Pulmonary artery endothelial cell (primary cell): ENCODE measurements at regions not wholly inside any gene's neighbourhood (a gene's known extent, or its start where the extent isn't known, plus 50 kb on each side); places are given as distances from the start of the nearest gene placed in this dataset.

Source experiments
- DNase-seq: peaks from one replicate; pipeline ENCODE4 v3.0.0-alpha.2; 2011; ENCODE audit warnings: low read depth, low spot score

- DNase-seq, result no peak
Measured at GRCh38 chr18:56319953-56320352, 318.4 kb downstream of the TXNL1 start.

GRCh38 chr18:56316727-56317126, 321.7 kb downstream of the TXNL1 start:
- no peak for DNase-seq

- no peak for DNase-seq
Measured at GRCh38 chr18:56315363-56315762, 323.0 kb downstream of the TXNL1 start.

DNA sequence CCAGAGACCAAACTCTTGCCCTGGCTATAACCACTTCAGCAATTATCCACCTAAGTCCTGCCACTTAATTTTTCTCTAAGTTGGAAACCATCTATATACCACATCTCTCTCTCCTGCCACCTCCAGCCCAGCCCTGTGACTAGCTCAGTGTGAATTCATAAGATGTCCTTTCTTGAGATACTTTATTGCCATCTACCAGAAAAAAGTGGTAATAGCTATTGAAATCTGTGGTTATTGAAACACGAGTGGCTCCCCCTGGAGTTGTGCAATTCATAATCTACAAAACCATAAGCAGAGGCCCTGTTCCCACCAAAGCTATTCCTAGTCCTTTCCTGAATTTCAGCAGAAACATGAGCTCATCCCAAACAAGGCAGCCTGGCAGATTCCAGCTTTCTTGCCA, 324.0 kb downstream of the TXNL1 start:
- DNase-seq, result no peak

DNA sequence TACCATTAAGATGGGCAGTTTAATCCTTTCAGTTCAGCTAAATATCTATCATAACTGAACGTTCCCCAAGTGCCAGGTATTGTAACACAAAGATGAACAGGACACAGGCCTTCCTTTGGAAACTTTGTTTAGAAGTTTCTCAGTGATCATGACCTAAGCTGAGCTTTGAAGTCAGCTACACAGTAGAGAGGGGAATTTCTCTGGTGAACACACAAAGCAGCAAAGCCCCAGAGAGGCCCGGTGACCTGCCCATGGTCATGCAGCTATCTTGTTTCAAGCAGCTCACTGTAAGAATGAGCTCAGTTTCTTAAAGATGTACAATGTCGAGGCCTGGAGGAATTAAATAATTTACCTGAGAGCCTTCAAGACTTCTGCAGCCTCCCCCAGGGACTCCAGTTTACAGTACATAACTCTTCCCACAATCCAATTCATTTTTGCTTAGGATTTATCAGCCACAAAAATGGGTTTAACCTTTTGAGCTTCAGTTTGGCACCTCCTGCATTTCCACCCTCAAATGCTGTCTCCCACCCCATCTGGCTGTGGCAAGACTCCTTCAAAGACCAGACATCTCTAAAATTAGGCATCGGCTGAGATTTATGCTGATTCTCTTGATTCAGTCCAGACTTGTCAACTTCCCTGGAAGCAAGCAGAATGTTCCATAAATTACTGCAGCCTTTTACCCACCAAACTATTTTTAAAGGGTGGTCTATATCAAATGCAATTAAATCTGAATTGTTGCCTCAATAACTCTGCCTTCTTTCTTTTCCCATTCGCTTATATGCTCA, 325.6 kb downstream of the TXNL1 start:
- DNase-seq, result no peak

GRCh38 chr18:56309104-56309503, 329.3 kb downstream of the TXNL1 start:
- DNase-seq, result no peak

GRCh38 chr18:56307354-56308170, 330.8 kb downstream of the TXNL1 start:
- no peak for DNase-seq

GRCh38 chr18:56306797-56307196, 331.6 kb downstream of the TXNL1 start:
- no peak for DNase-seq

- DNase-seq, result no peak
Measured at GRCh38 chr18:56305583-56305982, 332.8 kb downstream of the TXNL1 start.

DNA sequence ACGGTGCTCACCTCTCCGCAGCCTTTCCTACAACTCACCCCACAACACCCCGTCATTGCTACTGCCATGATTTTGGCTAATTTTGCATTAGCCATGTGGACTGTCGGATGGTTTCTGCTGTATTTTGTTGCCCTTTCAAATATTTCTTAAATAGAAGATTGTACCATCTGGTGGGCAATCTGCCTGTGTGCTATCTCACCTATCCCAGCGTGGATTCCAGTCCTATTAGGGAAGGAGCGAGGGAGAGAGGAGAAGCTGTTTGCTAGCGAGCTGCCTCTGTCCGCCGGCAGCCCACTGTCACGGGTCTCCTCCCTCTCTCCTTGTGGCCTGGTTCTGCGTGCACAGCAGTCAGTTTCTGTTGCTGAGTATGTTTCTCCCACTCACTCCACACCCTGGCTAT, 336.2 kb downstream of the TXNL1 start:
- DNase-seq, result no peak

DNA sequence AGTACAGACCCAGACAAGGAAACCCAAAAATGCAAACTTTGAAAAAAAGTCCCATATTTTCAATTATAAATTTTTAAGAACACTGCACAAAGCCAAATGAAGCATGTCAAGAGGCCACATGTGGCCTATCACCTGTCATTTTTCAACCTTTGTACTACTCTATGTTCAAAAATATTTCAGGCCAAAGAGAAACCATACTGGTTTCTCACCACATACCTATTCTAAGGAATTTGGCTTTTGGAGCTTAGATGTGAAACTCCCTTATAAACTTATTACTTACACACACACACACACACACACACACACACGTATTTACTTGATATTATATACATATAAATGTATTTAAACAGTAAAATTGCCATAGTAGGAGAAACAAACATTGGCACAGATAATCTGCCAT, 338.7 kb downstream of the TXNL1 start:
- DNase-seq, result no peak

- DNase-seq, result peak; percentile 27
Measured at GRCh38 chr18:56298935-56299334, 339.5 kb downstream of the TXNL1 start.

- no peak for DNase-seq
Measured at GRCh38 chr18:56296381-56296780, 342.0 kb downstream of the TXNL1 start.

DNA sequence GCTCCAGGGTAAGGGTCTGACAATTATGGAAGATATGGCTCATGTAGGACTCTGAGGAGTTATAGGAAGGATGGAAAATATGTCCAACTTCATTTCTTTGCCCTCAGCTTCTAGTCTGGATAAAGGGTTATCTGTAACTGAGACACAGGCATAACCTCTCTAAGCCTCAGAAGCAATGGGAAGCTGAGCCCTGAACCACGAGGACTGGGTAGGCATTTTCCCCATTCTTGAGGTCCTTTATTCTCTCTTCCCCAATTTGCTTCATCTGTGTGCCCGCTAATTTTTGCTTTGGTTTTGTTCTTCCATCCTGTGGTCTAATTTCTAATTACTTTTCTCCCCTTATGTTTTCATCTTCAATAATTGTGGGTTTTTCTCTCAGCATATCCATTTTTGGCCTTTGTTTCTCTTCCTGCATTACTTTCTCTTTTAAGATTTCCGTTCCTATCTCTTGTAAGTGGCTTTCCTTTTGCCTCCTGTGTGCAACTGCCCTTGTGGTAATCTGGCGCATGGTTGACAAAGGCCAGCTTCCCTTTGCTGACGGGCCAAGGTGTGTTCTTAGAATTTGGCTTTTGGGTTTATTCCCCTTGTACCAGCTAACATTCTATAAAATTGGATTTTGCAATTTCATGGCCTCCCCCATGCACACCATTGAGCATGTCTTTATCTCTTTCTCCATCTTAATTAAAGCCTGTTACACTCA, 343.8 kb downstream of the TXNL1 start:
- DNase-seq, result no peak

DNA sequence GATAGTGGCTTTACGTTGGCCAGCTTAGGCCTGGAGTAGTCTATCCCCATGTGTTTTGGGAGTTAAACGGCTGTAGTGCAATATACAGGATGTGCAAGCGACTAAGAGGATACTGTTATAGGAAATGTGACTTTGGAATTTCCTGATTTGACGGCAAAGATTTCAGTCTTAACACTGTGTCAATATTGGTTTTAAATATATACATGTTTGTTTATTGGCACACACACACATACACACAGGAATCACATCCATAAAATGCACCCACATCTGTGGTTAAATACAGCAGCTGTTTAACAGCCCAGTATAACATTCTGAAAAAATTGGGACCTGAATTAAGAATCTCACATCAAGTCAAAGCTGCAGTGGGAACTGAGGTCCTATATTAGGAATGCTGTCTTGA, 347.1 kb downstream of the TXNL1 start:
- no peak for DNase-seq

DNA sequence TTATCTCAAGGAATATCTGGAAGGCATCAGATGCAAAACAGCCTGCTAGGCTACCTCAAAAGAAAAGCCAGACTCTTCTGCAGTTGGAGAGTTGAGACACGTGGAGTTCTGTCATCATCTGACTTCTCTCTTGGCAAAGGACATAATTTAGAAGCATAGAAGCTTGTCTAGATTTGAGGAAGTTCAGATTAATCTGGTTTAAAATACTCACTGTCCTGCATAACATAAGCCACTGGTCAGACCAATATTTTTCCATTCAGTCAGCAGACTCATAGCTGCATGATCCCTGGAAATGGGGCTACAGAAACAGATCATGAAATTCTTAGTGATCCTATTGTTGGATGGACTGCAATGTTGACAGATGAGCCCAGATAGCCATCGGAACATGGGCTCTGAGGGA, 349.0 kb downstream of the TXNL1 start:
- DNase-seq, result no peak

- no peak for DNase-seq
Measured at GRCh38 chr18:56286775-56287325, 351.5 kb downstream of the TXNL1 start.

DNA sequence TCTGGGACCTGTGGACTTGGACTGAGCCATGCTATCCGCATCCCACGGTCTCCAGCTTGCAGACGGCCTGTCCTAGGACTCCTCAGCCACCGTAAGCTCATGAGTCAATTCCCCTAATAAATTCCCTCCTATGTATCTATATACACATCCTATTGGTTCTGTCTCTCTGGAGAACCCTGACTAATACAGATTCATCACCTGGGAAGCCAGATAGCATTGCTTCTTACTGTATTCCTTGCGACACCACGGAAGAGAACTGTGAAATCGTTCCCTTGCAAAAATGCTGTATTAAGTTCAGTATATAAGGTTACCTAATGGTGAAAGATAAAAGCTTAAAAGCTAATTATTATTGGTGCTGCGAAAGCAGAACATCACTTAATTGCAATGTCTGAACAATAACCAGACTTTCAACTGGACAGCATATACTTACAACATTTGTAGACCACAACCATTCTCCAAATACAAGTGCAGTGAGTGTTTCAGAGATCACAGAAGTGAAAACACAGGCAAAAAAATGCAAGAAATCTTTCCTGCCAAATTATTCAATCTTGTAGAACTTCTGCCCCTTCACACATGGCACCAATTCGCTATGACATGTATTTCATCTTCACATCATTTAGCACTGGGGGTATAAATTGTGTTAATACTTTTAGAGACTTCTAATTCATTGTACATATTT, 352.9 kb downstream of the TXNL1 start:
- no peak for DNase-seq

GRCh38 chr18:56284319-56284718, 354.1 kb downstream of the TXNL1 start:
- no peak for DNase-seq

DNA sequence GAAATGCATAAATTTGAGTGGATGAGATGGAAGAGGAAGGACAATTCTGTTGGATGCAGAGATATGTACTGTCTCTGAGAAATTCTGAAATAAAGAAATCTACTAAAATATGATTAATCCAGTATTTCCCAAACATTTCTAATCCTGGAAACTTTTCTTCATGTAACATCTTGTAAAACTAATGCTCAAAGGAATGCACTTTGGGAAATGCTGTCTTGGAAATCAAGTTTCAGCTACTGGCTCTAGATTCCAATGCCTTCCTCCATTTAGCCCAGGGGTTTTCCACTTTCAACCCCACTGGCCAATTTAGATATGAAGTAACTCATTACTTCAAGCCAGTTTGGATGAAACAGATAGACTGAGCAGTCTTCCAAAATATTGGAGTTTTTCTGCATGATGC, 355.1 kb downstream of the TXNL1 start:
- no peak for DNase-seq
